ENCODE measurements at regions not wholly inside any gene's neighbourhood (a gene's known extent, or its start where the extent isn't known, plus 50 kb on each side); places are given as distances from the start of the nearest gene placed in this dataset.
"Not testable (repeated sequence)": the region's sequence is repeated elsewhere in the genome, so short reads cannot be mapped to it uniquely, and the experiment has no call there.

DNA sequence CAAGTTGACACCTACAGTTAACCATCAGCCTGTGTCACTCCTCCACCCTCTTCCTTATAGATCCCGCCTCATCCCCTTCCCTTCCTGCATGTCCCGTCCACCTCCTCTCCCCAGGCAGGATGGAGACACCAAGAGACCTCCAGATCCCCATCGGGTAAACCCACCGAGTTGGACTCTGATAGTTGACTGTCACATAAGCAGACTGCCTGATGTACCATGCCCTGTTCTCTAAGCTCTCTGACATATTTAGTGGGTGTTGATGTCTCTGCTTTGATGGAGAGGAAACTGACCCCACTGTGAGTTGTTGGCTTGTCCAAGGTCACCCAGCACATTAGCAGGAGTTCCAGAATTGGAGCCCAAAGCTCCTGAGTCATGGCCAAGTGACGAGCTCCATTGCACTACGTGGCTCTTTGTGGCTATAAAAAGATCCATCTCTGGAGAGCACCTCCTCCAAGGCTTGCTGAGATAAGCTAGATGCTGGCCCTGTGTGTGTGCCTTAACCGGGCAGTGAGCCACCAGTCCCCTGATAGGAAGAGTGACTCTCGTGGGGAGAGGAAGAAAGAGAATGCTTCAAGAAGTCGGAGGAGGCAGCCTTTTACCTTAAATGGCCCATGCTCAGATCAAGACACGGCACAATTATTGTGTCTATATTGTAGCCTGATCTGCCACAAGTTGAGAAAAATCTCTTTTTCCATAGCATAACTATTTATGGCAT lies 236.0 kb upstream of the ECI2 start:
- DNase-seq, result no peak

DNA sequence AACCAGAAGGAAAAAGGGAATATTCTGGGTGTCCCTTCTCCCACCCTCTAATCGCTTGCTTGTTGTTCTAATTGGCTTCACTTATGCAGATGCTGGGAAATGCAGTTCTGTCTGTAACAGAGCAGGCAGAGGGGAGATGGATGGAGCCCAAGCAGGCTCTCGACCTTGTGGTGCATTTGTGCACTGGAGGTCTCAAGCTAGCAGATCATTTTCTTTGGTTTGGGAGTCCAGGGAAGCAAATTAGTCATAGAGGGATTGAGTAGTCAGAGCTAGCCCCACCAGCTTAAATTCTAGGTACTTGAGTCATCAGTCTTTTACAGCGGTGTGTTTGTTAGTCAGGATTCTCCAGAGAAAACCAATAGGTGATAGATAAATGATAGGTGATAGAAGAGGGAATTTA lies 234.7 kb upstream of the ECI2 start:
- DNase-seq, result no peak

DNA sequence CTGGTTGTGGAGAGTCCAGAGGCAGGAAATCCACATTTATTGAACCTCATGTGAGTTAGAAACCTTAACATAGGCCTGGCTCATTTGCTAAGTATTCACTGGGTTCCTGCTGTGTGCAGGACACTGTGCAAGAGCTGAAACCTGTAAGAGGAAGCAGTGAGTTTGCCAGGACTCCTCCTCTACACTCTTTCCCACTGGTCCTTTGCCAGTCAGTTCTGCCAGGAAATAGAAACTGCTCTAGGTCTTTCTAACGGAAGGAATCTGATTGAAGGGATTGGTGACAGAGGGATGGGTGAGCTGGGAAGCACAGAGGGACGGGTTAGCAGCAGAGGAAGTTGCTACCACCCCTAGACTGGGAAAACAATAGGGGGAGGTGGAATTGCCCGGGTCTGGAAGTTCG lies 234.2 kb upstream of the ECI2 start:
- no peak for DNase-seq

DNA sequence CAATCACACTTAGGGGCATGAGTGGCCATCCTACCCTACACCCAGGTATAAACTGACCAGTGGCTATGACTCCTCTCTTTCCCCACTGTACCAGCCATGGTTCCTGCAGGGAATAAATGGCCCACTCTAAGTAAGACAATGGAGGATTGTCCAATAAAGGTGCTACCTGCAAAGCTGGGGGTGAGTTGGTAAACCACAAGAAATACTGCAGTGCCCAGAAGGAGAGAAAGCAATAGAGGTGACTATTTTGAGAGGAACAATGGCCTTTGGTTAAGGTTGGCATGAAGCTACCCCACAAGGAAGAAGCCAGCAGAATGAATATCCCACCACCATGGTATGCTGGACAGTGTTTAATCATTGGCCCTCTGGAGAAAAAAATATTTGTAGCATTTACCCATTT lies 233.3 kb upstream of the ECI2 start:
- DNase-seq, result no peak

GRCh38 chr6:4367643-4368042 lies 232.3 kb upstream of the ECI2 start:
- DNase-seq, result no peak

DNA sequence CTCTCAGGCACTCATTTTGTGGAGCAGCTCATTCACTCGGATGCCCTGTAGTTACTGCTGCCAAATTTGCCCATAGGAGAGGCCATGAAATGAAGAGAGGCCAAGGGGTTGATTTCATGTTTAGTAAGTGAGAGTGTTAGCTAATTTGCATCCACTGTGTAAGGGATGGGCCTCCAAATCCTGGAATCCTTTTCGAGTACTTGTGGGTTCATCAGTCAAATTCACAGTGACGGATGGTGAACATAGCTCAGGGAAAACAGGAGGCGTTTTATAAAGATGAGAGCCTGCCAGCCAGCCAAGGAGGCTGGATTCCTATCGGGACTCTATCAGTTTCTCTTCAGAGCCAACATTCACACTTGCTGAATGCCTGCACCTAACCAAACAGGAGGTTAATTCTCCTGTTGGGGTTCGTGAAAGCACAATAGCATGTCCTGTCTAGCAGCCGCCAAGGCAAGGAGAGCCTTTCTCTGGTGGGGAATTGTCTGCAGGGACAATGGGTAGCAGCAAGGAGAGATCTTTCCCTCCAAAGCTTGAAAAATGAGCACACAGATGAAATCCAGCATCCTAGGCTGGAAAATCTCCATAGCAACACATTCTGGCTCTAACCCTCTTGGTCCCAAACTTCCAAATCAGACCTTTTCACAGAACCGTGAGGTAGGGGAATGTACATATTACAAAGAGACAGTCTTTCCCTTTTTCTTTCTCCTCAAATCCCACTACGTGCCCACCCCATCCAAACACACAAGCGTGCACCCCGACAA lies 231.4 kb upstream of the ECI2 start:
- no peak for DNase-seq

DNA sequence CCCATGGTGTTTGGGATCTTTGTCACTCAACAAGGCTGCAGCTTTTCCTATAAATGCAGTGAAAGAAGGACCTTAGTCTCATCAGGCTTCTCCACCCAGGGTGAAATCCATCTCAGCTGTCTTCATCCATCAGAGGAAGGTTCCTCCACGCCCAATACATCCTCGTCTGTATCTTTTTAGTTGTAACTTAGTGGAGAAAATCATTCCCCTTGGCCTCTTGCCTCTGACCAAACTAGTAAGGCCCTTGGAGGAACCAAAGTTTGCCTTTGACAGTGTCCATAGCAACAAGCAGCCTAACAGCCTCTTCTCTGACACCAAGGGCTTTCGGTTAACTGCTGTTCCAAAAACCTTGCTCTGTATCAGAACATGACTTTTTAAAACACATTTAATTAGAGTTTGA lies 230.3 kb upstream of the ECI2 start:
- DNase-seq, result no peak

DNA sequence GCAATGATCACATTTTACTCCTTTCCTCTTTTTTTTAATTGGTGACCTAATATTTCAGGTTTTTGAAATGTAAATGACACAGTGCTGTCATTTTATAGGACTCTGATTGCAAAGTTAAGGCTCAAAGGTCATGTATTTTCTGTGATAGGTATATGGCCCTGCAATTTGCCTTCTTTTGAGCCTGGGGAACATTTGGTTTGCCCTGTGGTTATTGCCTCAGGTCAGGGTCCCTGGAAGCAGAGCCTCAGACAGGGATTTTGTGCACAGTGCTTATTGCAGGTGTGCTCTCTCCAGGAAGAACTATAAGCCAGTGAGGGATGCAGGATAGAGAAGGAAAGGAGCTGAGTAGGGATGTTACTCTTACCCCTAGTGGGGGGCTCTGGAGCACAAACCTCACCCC lies 229.3 kb upstream of the ECI2 start:
- no peak for DNase-seq

GRCh38 chr6:4364172-4364571 lies 228.8 kb upstream of the ECI2 start:
- DNase-seq, result no peak

- DNase-seq, result no peak
These were observed 228.3 kb upstream of the ECI2 start for GRCh38 chr6:4363656-4364055.

GRCh38 chr6:4362326-4362725 lies 227.0 kb upstream of the ECI2 start:
- DNase-seq, result no peak

DNA sequence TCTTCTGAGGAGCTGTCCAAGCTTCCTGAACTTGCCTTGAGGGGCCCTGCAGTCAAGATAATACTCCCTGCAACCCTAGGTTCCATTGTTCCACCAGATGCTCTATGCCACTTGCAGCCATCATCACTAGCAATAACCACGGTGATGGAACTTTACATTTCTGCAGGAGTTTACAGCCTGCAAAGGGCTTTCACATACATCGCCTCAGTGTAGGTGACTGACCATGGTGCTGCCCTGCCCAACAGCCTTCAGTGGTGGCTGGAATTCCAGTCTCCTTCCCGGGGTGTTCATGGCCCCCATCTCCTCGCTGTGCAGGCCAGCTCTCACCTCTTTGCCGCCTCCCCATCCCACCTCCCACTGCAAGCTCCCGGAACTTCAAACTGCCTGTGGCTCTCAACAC lies 225.5 kb upstream of the ECI2 start:
- DNase-seq, result no peak

- no peak for DNase-seq
These were observed 223.8 kb upstream of the ECI2 start for GRCh38 chr6:4359108-4359730.

DNA sequence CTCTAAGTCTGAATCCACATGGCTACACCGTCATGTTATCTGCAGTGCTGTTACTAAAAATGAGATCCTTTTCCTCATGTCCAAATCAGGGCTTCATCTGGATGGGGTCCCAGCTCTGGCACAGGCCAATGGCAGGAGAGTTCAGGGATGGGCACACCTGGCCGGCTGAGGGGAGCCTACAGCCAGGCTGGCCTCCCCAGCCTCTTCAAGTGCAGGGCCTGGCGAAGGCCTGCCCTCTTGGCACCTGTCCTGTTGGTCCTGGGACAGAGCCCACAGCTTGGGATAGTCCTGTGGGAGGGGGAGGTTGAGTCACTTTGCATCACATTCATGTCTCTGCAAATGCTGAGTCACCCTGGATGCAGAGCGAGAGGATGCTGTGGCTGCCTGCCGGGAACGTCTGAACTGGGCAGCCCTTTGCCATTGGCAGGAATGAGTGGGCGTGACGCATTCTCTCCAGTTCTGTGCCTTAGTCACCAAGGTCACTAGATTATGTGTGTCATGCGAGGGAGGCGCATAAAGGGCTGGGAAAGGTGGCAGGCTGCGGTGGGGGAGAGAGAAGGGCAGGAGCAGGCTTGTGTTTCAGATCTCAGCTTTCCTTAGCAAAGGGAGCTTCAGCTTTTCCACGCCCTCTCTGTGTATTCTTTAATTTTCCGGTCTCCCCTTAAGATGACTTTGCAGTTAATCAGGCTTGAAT lies 223.2 kb upstream of the ECI2 start:
- peak; percentile 82 for DNase-seq

DNA sequence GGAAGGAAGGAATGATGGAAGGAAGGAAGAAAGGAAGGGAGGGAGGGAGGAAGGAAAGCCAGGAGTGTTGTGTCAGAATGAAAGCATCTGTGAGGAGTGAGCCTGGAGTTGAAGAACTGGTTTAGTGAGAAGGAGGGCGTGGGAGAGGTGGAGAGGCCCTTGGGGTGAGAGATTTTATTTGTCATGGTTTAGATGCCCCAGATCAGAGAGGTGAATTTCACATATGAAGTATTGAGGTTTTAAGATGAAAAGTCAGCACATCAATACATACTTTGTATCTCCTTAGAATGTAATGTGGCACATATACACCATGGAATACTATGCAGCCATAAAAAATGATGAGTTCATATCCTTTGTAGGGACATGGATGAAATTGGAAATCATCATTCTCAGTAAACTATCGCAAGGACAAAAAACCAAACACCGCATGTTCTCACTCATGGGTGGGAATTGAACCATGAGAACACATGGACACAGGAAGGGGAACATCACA lies 222.3 kb upstream of the ECI2 start:
- DNase-seq, result not testable (repeated sequence)

- no peak for DNase-seq
These were observed 221.7 kb upstream of the ECI2 start for GRCh38 chr6:4356899-4357659.

- DNase-seq, result no peak
These were observed 219.9 kb upstream of the ECI2 start for GRCh38 chr6:4355241-4355640.

DNA sequence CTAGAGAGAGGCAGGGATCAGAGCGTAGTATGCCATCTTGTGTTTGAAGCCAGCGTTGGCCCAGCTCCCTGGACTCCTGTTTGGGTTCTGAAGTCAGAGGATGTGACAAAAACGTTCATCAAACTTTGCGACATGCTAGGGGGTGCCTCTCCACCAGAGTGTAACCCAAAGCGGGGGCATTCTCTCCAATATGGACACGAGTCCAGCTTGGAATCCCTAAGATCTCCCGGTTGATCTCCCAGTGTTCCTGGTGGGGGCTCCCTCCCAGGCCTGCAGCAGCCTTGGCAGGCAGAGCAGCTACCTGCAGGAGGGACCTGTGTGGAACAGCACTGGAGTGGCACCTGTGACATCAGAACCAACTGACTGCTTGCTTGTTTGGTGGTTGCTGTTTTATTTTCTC lies 218.8 kb upstream of the ECI2 start:
- DNase-seq, result no peak

- no peak for DNase-seq
These were observed 217.4 kb upstream of the ECI2 start for GRCh38 chr6:4352731-4353130.

- no peak for DNase-seq
These were observed 216.9 kb upstream of the ECI2 start for GRCh38 chr6:4352322-4352669.

DNA sequence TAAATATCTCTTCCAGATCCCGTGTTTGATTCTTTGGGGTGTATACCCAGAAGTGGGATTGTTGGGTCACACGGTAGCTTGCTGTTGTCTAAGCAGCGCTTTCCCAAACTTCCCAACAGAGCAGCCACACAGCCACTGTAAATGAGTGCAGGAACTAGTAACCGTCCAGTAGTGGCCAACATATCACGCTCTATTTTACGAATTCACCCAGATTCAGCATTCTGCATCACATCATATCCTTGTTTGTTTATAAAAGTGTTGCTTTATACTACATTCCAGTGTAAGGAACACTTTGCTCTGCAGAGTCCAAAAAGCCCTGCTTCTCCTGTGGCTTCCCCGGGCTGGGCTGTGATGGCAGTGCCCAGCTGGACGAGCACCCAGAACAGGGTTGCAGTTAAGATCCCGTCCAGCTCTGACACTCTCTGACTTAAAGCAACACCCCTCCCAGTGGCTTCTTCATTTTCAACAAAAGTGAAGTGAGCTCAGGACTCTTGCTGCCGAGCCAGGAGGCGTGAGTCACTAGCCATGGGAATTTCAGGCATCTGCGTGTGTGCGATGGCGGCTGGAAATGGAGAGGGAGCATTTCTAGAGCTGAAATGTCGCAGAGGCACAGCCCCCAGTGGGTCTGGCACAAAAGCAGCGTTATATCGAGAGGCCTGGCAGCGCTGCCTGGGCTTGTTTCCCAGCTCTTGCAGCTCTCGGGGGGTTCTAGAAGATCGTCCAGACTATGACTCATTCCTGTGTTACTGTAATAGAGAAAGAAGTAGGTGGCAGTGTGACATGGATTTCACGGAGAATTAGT lies 216.3 kb upstream of the ECI2 start:
- peak; percentile 81 for DNase-seq

Measured in occipital lobe (tissue), 1 donor.